A673 (cell line): ENCODE measurements at regions not wholly inside any gene's neighbourhood (a gene's known extent, or its start where the extent isn't known, plus 50 kb on each side); places are given as distances from the start of the nearest gene placed in this dataset.

Source experiments
- EZH2 ChIP-seq: fragments of 200-600 bp; sonication (generic); IDR thresholded peaks from 2 replicates; pipeline ENCODE4 v1.6.1; 2017; ENCODE audit warnings: borderline replicate concordance, low read depth, mild to moderate bottlenecking, mixed read lengths, antibody characterized with exemption, low read length; ENCODE audit not compliant: poor library complexity, severe bottlenecking
- TF ChIP-seq, protein P1 (sequence below): fragments of 300-800, 200-600 bp; sonication (generic); conservative IDR thresholded peaks from 2 replicates; pipeline ENCODE4 v1.5.1; 2017; ENCODE audit warnings: low read depth, mild to moderate bottlenecking, antibody characterized with exemption, low read length, moderate library complexity, mixed read lengths

DNA sequence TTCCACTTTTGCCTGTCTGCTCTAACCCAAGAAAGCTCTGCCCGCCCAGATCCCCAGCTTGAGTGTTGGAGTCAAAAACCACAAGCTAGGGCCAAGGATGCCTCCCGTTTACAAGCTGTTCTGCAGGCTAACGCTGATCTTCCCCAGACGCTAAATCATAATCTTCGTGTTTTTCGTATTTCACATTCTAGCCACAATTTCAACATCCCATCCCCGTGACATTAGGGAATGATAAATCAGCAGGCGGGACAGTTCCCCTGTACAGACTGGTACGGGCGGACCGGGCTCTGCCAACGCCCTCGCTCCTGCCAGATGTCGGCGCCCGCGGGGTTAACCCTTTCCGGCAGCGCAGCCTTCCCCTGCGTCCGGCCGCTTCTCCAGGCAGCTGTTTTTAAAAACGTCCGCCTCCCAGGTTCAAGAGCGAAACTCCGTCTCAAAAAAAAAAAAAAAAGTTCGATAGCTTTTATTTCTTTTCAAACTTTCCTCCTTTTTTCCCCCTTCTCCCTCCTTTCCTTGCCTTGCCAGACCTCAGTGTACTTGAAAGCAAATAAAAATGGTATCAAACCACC is 81.0 kb upstream of the BNC1 start:
- TF ChIP-seq, protein P1, sequence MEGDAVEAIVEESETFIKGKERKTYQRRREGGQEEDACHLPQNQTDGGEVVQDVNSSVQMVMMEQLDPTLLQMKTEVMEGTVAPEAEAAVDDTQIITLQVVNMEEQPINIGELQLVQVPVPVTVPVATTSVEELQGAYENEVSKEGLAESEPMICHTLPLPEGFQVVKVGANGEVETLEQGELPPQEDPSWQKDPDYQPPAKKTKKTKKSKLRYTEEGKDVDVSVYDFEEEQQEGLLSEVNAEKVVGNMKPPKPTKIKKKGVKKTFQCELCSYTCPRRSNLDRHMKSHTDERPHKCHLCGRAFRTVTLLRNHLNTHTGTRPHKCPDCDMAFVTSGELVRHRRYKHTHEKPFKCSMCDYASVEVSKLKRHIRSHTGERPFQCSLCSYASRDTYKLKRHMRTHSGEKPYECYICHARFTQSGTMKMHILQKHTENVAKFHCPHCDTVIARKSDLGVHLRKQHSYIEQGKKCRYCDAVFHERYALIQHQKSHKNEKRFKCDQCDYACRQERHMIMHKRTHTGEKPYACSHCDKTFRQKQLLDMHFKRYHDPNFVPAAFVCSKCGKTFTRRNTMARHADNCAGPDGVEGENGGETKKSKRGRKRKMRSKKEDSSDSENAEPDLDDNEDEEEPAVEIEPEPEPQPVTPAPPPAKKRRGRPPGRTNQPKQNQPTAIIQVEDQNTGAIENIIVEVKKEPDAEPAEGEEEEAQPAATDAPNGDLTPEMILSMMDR = no peak
- no peak for TF ChIP-seq EZH2
